ENCODE measurements at regions not wholly inside any gene's neighbourhood (a gene's known extent, or its start where the extent isn't known, plus 50 kb on each side); places are given as distances from the start of the nearest gene placed in this dataset.

GRCh38 chr10:22774102-22774501 lies 59.7 kb upstream of the PIP4K2A start:
- TF ChIP-seq, protein P1, sequence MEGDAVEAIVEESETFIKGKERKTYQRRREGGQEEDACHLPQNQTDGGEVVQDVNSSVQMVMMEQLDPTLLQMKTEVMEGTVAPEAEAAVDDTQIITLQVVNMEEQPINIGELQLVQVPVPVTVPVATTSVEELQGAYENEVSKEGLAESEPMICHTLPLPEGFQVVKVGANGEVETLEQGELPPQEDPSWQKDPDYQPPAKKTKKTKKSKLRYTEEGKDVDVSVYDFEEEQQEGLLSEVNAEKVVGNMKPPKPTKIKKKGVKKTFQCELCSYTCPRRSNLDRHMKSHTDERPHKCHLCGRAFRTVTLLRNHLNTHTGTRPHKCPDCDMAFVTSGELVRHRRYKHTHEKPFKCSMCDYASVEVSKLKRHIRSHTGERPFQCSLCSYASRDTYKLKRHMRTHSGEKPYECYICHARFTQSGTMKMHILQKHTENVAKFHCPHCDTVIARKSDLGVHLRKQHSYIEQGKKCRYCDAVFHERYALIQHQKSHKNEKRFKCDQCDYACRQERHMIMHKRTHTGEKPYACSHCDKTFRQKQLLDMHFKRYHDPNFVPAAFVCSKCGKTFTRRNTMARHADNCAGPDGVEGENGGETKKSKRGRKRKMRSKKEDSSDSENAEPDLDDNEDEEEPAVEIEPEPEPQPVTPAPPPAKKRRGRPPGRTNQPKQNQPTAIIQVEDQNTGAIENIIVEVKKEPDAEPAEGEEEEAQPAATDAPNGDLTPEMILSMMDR (IDR thresholded peaks at IDR 0.05; ENCODE audit: poor library complexity): no peak
- TF ChIP-seq EZH2 (IDR thresholded peaks at IDR 0.05; ENCODE audit: borderline replicate concordance): no peak
